IMR-90 (cell line): ENCODE measurements at regions not wholly inside any gene's neighbourhood (a gene's known extent, or its start where the extent isn't known, plus 50 kb on each side); places are given as distances from the start of the nearest gene placed in this dataset.

Experiments
- ATAC-seq: fragments of 200-7000 bp; cut with Tn5 transposase; 2 replicates; pipeline ENCODE4 v1.9.1; 2020; ENCODE audit warnings: low read depth, mild to moderate bottlenecking, moderate library complexity
- BruUV-seq: library from RNA; stranded (reverse); fragments of 400-500 nt; replicated peaks from 2 replicates; lab custom pipeline; 2021; lab: Mats Ljungman, UMichigan
- CTCF ChIA-PET: fragments of 300-600 bp; formaldehyde crosslinking; extraction: SDS; loops from one replicate; lab custom pipeline; 2021; ENCODE audit warnings: antibody characterized with exemption; lab: Yijun Ruan, JAX
- POLR2A ChIA-PET: fragments of 300-600 bp; sonication (Branson Sonifier 250); formaldehyde crosslinking; loops from one replicate; lab custom pipeline; 2022; ENCODE audit warnings: antibody characterized with exemption; ENCODE audit not compliant: unreplicated experiment; lab: Charles Lee
- DNase-seq: peaks from one replicate; pipeline ENCODE4 v3.0.0; 2013
- H2AFZ ChIP-seq: replicated peaks from 2 replicates; pipeline ENCODE3; 2013; ENCODE audit warnings: low read length, mild to moderate bottlenecking; ENCODE audit not compliant: poor library complexity
- H2AK5ac ChIP-seq: 2 replicates; pipeline ENCODE4 v1.6.1; 2013; ENCODE audit warnings: low read depth, low read length, inconsistent platforms
- H2AK9ac ChIP-seq: replicated peaks from 2 replicates; pipeline ENCODE3; 2013; ENCODE audit warnings: mild to moderate bottlenecking, low read depth, low read length, moderate library complexity; ENCODE audit not compliant: poor library complexity
- H2BK120ac ChIP-seq: 2 replicates; pipeline ENCODE4 v1.6.1; 2013; ENCODE audit warnings: low read depth, low read length, inconsistent platforms
- H2BK15ac ChIP-seq: 3 replicates; pipeline ENCODE4 v1.6.1; 2013; ENCODE audit warnings: low read depth, low read length, inconsistent platforms
- H2BK20ac ChIP-seq: 2 replicates; pipeline ENCODE4 v1.6.1; 2013; ENCODE audit warnings: low read depth, mild to moderate bottlenecking, inconsistent platforms, low read length, moderate library complexity
- H2BK5ac ChIP-seq: 2 replicates; pipeline ENCODE4 v1.6.1; 2013; ENCODE audit warnings: mild to moderate bottlenecking, low read depth, low read length, inconsistent platforms; ENCODE audit not compliant: poor library complexity, severe bottlenecking
- H3K14ac ChIP-seq: replicated peaks from 2 replicates; pipeline ENCODE4 v1.6.1; 2013; ENCODE audit warnings: low read depth, low read length, inconsistent platforms
- H3K18ac ChIP-seq: 2 replicates; pipeline ENCODE4 v1.6.1; 2013; ENCODE audit warnings: low read depth, low read length, control low read depth
- H3K23ac ChIP-seq: 2 replicates; pipeline ENCODE4 v1.6.1; 2013; ENCODE audit warnings: low read depth, low read length, inconsistent platforms
- H3K27ac ChIP-seq: 2 replicates; pipeline ENCODE4 v1.5.1; 2013; ENCODE audit warnings: mild to moderate bottlenecking, control low read depth, low read length; ENCODE audit not compliant: insufficient read depth
- H3K27me3 ChIP-seq: 2 replicates; pipeline ENCODE4 v1.6.1; 2013; ENCODE audit warnings: low read length; ENCODE audit not compliant: control insufficient read depth, insufficient read depth
- H3K36me3 ChIP-seq: 2 replicates; pipeline ENCODE4 v1.6.1; 2013; ENCODE audit warnings: low read length, mixed read lengths; ENCODE audit not compliant: control insufficient read depth, insufficient read depth
- H3K4ac ChIP-seq: 2 replicates; pipeline ENCODE4 v1.6.1; 2013; ENCODE audit warnings: low read depth, low read length, inconsistent platforms
- H3K4me1 ChIP-seq: 2 replicates; pipeline ENCODE4 v1.6.1; 2013; ENCODE audit warnings: low read length, mixed read lengths; ENCODE audit not compliant: control insufficient read depth, insufficient read depth
- H3K4me2 ChIP-seq: 2 replicates; pipeline ENCODE4 v1.6.1; 2013; ENCODE audit warnings: low read depth, mild to moderate bottlenecking, control low read depth, low read length, moderate library complexity
- H3K4me3 ChIP-seq: 2 replicates; pipeline ENCODE4 v1.5.1; 2013; ENCODE audit warnings: low read depth, mild to moderate bottlenecking, control low read depth, low read length, moderate library complexity; ENCODE audit not compliant: insufficient read depth
- H3K56ac ChIP-seq: 2 replicates; pipeline ENCODE4 v1.6.1; 2013; ENCODE audit warnings: low read length, inconsistent platforms; ENCODE audit not compliant: insufficient read depth; ENCODE audit errors: extremely low read depth
- H3K79me1 ChIP-seq, 2 experiments: 2 replicates each; pipeline ENCODE4 v1.6.1; 2013; ENCODE audit warnings: low read length in 2 of 2, inconsistent platforms in 1 of 2, low read depth in 1 of 2
- H3K9ac ChIP-seq: 2 replicates; pipeline ENCODE4 v1.6.1; 2013; ENCODE audit warnings: low read depth, low read length, control low read depth
- H3K9me1 ChIP-seq: 2 replicates; pipeline ENCODE4 v1.6.1; 2013; ENCODE audit warnings: low read length, inconsistent platforms; ENCODE audit not compliant: insufficient read depth
- H3K9me3 ChIP-seq: 2 replicates; pipeline ENCODE4 v1.6.1; 2013; ENCODE audit warnings: low read length; ENCODE audit not compliant: control insufficient read depth, insufficient read depth
- H4K20me1 ChIP-seq: 2 replicates; pipeline ENCODE4 v1.6.1; 2013; ENCODE audit warnings: low read length, inconsistent platforms; ENCODE audit not compliant: insufficient read depth
- H4K5ac ChIP-seq: 2 replicates; pipeline ENCODE4 v1.6.1; 2013; ENCODE audit warnings: mild to moderate bottlenecking, low read depth, low read length, control low read depth
- H4K8ac ChIP-seq, 2 experiments: 2 replicates each; pipeline ENCODE4 v1.6.1; 2013; ENCODE audit warnings: low read depth in 2 of 2, low read length in 2 of 2, control low read depth in 1 of 2, inconsistent platforms in 1 of 2
- H4K91ac ChIP-seq: 2 replicates; pipeline ENCODE4 v1.6.1; 2013; ENCODE audit warnings: low read depth, low read length, inconsistent platforms; ENCODE audit not compliant: insufficient read depth
- CEBPB ChIP-seq: IDR thresholded peaks from 2 replicates; pipeline ENCODE4 v1.6.1; 2012; ENCODE audit warnings: low read depth, low read length, improper control_type of control experiment
- MAFK ChIP-seq: IDR thresholded peaks from 2 replicates; pipeline ENCODE4 v1.6.1; 2012; ENCODE audit warnings: low read depth, low read length, improper control_type of control experiment
- WGBS, 2 experiments: methylation state at CpG; one replicate each; pipeline versions ENCODE4 v1.1.5 to v1.1.7; 2013; ENCODE audit warnings: missing lambda C conversion rate in 2 of 2; ENCODE audit not compliant: insufficient read length in 1 of 2; ENCODE audit errors: extremely low coverage in 2 of 2; 5-methylcytosine and 5-hydroxymethylcytosine counted together
- dilution Hi-C: fragments of 300-500 bp; cut with HindIII; formaldehyde crosslinking; loops from one replicate; pipeline ENCODE4 v1.14.3; 2018; ENCODE audit warnings: low sequenced_read_pairs; ENCODE audit not compliant: unreplicated experiment
- in situ Hi-C: fragments of 300-500 bp; cut with MboI; formaldehyde crosslinking; loops from 3 replicates; pipeline ENCODE4 v1.14.3; 2019; ENCODE audit warnings: low sequenced_read_pairs, inconsistent platforms, mixed read lengths
- intact Hi-C: fragments of 100-400 bp; cut with micrococcal nuclease; formaldehyde crosslinking; loops from 2 replicates; pipeline ENCODE4 v1.10.0; 2022
- TF ChIP-seq, protein P1 (sequence below): fragments of 150-350 bp; IDR thresholded peaks from 2 replicates; pipeline ENCODE4 v1.6.1; 2016; ENCODE audit warnings: low read depth, mild to moderate bottlenecking, low read length, moderate library complexity, borderline replicate concordance

DNA sequence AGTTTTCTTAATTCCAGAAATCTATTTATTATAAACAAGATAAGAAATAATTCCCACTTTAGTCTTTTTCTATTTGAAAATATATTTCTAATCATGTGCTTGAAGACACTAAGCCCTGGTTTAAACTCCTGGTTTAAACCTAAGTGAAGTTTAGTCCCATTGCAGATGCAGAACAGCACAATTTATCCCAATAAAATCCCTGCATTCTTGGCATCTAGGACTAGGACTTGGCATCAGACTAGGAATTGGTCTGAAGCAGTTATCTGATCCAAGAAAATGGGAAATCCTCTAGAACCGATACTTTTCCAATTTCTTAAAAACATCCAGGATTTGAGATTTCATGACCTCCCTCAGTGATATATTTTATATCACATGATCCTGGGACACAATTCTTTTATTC, 168.8 kb upstream of the VEPH1 start:
- H3K14ac ChIP-seq = no peak overlapping the region
- H3K4me3 ChIP-seq = no peak overlapping the region
- no peak overlapping the region for H2BK15ac ChIP-seq
- no peaks in the 10 kb centered on the region for H3K36me3 ChIP-seq
- intact Hi-C loops (no loop called here), dilution Hi-C loops (no loop called here), in situ Hi-C loops (no loop called here)
- TF ChIP-seq, protein P1, sequence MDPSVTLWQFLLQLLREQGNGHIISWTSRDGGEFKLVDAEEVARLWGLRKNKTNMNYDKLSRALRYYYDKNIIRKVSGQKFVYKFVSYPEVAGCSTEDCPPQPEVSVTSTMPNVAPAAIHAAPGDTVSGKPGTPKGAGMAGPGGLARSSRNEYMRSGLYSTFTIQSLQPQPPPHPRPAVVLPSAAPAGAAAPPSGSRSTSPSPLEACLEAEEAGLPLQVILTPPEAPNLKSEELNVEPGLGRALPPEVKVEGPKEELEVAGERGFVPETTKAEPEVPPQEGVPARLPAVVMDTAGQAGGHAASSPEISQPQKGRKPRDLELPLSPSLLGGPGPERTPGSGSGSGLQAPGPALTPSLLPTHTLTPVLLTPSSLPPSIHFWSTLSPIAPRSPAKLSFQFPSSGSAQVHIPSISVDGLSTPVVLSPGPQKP = no peak
- TF ChIP-seq MAFK (no peak), CEBPB (no peak)
- H3K9ac ChIP-seq = no peak overlapping the region
- no peak overlapping the region for H2AFZ ChIP-seq
- no peaks in the 10 kb centered on the region for H3K4me1 ChIP-seq
- H2AK9ac ChIP-seq = no peak overlapping the region
- no peak overlapping the region for H4K91ac ChIP-seq
- no peak overlapping the region for H3K4ac ChIP-seq
- no peak overlapping the region for H2BK20ac ChIP-seq
- no peaks in the 10 kb centered on the region; the same call in 1 of the 2 replicates for H3K27me3 ChIP-seq
- H3K4me2 ChIP-seq = no peak overlapping the region
- no CpG with 5 or more reads among the region's 1 CpG for WGBS, 2 experiments
- no peak overlapping the region for H3K56ac ChIP-seq
- H2BK120ac ChIP-seq = no peak overlapping the region
- H2AK5ac ChIP-seq = no peak overlapping the region
- no peak overlapping the region for H4K8ac ChIP-seq
- H3K23ac ChIP-seq = no peak overlapping the region
- ATAC-seq (no peak), DNase-seq (no peak)
- BruUV-seq = no TSS peak
- no peak overlapping the region for H4K5ac ChIP-seq
- no peaks in the 10 kb centered on the region for H3K9me1 ChIP-seq
- no peaks in the 10 kb centered on the region for H3K9me3 ChIP-seq
- no peak overlapping the region for H3K27ac ChIP-seq
- H4K20me1 ChIP-seq = no peaks in the 10 kb centered on the region
- ChIA-PET POLR2A (no interaction called here), CTCF (interaction anchor here (0.6 kb wide), 1 partner anchor 54 kb away, joined by 4 read pairs; no protein-coding TSS in a partner anchor)
- no peak overlapping the region for H3K18ac ChIP-seq
- no peaks in the 10 kb centered on the region for H3K79me1 ChIP-seq
- no peak overlapping the region for H2BK5ac ChIP-seq
